ENCODE measurements at regions not wholly inside any gene's neighbourhood (a gene's known extent, or its start where the extent isn't known, plus 50 kb on each side); places are given as distances from the start of the nearest gene placed in this dataset.

- peaks cover 16% of the 10 kb centered on the region for H3K4me1 ChIP-seq (ENCODE audit: insufficient read depth, low read length)
- H3K79me2 ChIP-seq (ENCODE audit: low read length): no peaks in the 10 kb centered on the region
- no peaks in the 10 kb centered on the region for H3K9me3 ChIP-seq (ENCODE audit: low read length)
- CTCF ChIA-PET: no interaction called here
- H2AFZ ChIP-seq (ENCODE audit: low read length): no peak overlapping the region
- intact Hi-C loops (cut with micrococcal nuclease): no loop called here
- DNase-seq (no peak), ATAC-seq (no peak)
- no peaks in the 10 kb centered on the region for H3K9me2 ChIP-seq (replicated peaks; ENCODE audit: low read length)
- H4K20me1 ChIP-seq (ENCODE audit: low read length): no peaks in the 10 kb centered on the region
- H3K27ac ChIP-seq (ENCODE audit: low read length): no peak overlapping the region
- no peak overlapping the region for H3K9ac ChIP-seq (ENCODE audit: low read length)
- H3K36me3 ChIP-seq (ENCODE audit: low read depth, low read length): no peaks in the 10 kb centered on the region
- POLR2A ChIA-PET (ENCODE audit: unreplicated experiment): no interaction called here
- TF ChIP-seq, protein P1, sequence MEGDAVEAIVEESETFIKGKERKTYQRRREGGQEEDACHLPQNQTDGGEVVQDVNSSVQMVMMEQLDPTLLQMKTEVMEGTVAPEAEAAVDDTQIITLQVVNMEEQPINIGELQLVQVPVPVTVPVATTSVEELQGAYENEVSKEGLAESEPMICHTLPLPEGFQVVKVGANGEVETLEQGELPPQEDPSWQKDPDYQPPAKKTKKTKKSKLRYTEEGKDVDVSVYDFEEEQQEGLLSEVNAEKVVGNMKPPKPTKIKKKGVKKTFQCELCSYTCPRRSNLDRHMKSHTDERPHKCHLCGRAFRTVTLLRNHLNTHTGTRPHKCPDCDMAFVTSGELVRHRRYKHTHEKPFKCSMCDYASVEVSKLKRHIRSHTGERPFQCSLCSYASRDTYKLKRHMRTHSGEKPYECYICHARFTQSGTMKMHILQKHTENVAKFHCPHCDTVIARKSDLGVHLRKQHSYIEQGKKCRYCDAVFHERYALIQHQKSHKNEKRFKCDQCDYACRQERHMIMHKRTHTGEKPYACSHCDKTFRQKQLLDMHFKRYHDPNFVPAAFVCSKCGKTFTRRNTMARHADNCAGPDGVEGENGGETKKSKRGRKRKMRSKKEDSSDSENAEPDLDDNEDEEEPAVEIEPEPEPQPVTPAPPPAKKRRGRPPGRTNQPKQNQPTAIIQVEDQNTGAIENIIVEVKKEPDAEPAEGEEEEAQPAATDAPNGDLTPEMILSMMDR (conservative IDR thresholded peaks at IDR 0.05; ENCODE audit: low read depth, low read length): no peak
- TF ChIP-seq EZH2phosphoT487 (IDR thresholded peaks at IDR 0.05; ENCODE audit: borderline replicate concordance, low read length) (no peak), EZH2 (IDR thresholded peaks at IDR 0.05; ENCODE audit: low read length, unreplicated experiment) (no peak)
- H3F3A ChIP-seq (ENCODE audit: low read length, unreplicated experiment): no peaks in the 10 kb centered on the region
- H3K27me3 ChIP-seq (ENCODE audit: low read length): no peaks in the 10 kb centered on the region
- no TSS peak for BruUV-seq (replicated peaks)
- no peak overlapping the region for H3K4me3 ChIP-seq (ENCODE audit: low read length)
- no peak overlapping the region for H3K4me2 ChIP-seq (ENCODE audit: low read length)
Observed at GRCh38 chr9:108182270-108182669, 673.5 kb downstream of the ACTL7B start.

DNA sequence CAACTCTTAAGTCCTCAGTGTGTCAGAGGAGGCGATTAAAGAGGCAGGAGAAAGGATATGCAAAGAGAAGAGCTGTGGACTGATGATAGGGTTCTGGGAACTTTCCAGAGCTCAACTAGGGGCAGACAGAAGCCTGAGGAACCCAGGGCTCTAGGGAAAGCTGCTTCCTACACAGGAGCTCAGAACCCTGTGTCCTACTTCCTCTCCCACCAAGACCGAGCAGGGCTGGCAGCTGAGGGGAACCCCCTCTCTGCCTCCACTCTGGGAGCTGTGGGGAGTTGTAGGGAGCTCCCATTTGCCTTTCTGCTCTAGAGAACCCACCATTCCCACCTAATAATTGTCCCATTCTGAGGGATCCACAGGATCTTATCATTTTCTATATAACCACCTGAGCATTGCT is 674.3 kb downstream of the ACTL7B start:
- POLR2A ChIA-PET (ENCODE audit: unreplicated experiment): no interaction called here
- H3K4me3 ChIP-seq (ENCODE audit: low read length): no peak overlapping the region

GRCh38 chr9:108180541-108180940 is 675.2 kb downstream of the ACTL7B start:
- H4K20me1 ChIP-seq (ENCODE audit: low read length): no peaks in the 10 kb centered on the region
- no peak overlapping the region for H3K27ac ChIP-seq (ENCODE audit: low read length)
- H2AFZ ChIP-seq (ENCODE audit: low read length): no peak overlapping the region
- H3K9ac ChIP-seq (ENCODE audit: low read length): no peak overlapping the region
- intact Hi-C loops (cut with micrococcal nuclease): no loop called here
- ChIA-PET CTCF (no interaction called here), POLR2A (ENCODE audit: unreplicated experiment) (no interaction called here)
- H3K4me2 ChIP-seq (ENCODE audit: low read length): no peak overlapping the region
- ATAC-seq (no peak), DNase-seq (no peak)
- no peaks in the 10 kb centered on the region for H3K36me3 ChIP-seq (ENCODE audit: low read depth, low read length)
- H3K4me3 ChIP-seq (ENCODE audit: low read length): no peak overlapping the region
- H3K9me3 ChIP-seq (ENCODE audit: low read length): no peaks in the 10 kb centered on the region
- H3K79me2 ChIP-seq (ENCODE audit: low read length): no peaks in the 10 kb centered on the region
- no peaks in the 10 kb centered on the region for H3K9me2 ChIP-seq (replicated peaks; ENCODE audit: low read length)
- TF ChIP-seq, protein P1 (conservative IDR thresholded peaks at IDR 0.05; ENCODE audit: low read depth, low read length): no peak
- TF ChIP-seq EZH2phosphoT487 (IDR thresholded peaks at IDR 0.05; ENCODE audit: borderline replicate concordance, low read length) (no peak), EZH2 (IDR thresholded peaks at IDR 0.05; ENCODE audit: low read length, unreplicated experiment) (no peak)
- no peaks in the 10 kb centered on the region for H3F3A ChIP-seq (ENCODE audit: low read length, unreplicated experiment)
- no peaks in the 10 kb centered on the region for H3K27me3 ChIP-seq (ENCODE audit: low read length)
- BruUV-seq (replicated peaks): no TSS peak
- peaks cover 16% of the 10 kb centered on the region for H3K4me1 ChIP-seq (ENCODE audit: insufficient read depth, low read length)

More for the DNA sequence above, 674.3 kb downstream of the ACTL7B start:
- CTCF ChIA-PET: no interaction called here
- H3K79me2 ChIP-seq (ENCODE audit: low read length): no peaks in the 10 kb centered on the region
- TF ChIP-seq EZH2 (IDR thresholded peaks at IDR 0.05; ENCODE audit: low read length, unreplicated experiment): no peak
- no peak for TF ChIP-seq EZH2phosphoT487 (IDR thresholded peaks at IDR 0.05; ENCODE audit: borderline replicate concordance, low read length)
- TF ChIP-seq, protein P1 (conservative IDR thresholded peaks at IDR 0.05; ENCODE audit: low read depth, low read length): no peak
- no peaks in the 10 kb centered on the region for H3K27me3 ChIP-seq (ENCODE audit: low read length)
- no peaks in the 10 kb centered on the region for H3K9me3 ChIP-seq (ENCODE audit: low read length)
- H4K20me1 ChIP-seq (ENCODE audit: low read length): no peaks in the 10 kb centered on the region
- intact Hi-C loops (cut with micrococcal nuclease): no loop called here
- no peaks in the 10 kb centered on the region for H3K9me2 ChIP-seq (replicated peaks; ENCODE audit: low read length)
- no peak overlapping the region for H2AFZ ChIP-seq (ENCODE audit: low read length)
- H3F3A ChIP-seq (ENCODE audit: low read length, unreplicated experiment): no peaks in the 10 kb centered on the region
- H3K4me2 ChIP-seq (ENCODE audit: low read length): no peak overlapping the region
- H3K9ac ChIP-seq (ENCODE audit: low read length): no peak overlapping the region
- DNase-seq (no peak), ATAC-seq (no peak)
- H3K4me1 ChIP-seq (ENCODE audit: insufficient read depth, low read length): peaks cover 16% of the 10 kb centered on the region
- no TSS peak for BruUV-seq (replicated peaks)
- no peaks in the 10 kb centered on the region for H3K36me3 ChIP-seq (ENCODE audit: low read depth, low read length)
- H3K27ac ChIP-seq (ENCODE audit: low read length): no peak overlapping the region
